ENCODE measurements at regions not wholly inside any gene's neighbourhood (a gene's known extent, or its start where the extent isn't known, plus 50 kb on each side); places are given as distances from the start of the nearest gene placed in this dataset.
A peak's percentile ranks its signal among the peaks of the same experiment; 100 is the strongest.

DNA sequence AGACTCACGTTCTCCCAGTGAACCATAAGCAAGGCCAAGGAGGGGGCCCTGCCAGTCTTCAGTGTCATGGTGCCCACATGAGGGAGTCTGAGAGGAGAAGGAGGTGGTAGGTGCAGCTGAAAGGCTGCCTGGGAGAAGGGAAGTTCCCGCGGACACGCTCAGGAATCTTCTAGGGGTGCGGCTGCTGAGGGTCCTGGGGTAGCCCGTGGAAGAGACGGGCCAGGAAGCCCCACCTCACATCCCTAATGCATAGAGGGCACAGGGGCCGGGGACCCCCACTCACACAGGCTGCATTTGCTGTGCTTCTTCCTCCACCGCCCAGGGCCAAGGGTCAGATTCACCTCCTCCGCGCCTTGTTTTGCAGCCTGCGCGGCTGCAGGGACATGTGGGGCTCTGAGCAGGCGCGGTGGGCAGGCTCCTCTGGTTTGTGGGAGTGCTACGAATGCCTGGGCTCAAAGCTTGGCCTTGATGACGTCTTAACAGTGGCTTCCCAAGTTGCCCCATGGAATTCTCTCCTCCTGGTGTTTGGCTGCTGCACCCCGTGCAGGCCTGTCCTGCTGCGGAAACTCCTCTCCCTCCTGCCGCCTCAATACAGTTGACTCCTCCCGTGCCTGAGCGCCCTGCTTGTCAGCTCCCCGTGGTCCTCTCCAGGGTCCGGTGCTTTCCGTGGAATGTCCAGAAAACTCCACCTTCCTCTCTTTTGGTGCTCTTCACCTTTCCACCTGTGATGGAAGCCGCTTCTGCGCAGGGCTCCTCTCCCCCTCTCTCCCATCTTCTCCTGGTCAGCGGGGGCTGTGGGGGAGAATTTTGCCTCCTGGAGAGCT, 95.7 kb downstream of the VAPA start:
- TF ChIP-seq, protein P1, sequence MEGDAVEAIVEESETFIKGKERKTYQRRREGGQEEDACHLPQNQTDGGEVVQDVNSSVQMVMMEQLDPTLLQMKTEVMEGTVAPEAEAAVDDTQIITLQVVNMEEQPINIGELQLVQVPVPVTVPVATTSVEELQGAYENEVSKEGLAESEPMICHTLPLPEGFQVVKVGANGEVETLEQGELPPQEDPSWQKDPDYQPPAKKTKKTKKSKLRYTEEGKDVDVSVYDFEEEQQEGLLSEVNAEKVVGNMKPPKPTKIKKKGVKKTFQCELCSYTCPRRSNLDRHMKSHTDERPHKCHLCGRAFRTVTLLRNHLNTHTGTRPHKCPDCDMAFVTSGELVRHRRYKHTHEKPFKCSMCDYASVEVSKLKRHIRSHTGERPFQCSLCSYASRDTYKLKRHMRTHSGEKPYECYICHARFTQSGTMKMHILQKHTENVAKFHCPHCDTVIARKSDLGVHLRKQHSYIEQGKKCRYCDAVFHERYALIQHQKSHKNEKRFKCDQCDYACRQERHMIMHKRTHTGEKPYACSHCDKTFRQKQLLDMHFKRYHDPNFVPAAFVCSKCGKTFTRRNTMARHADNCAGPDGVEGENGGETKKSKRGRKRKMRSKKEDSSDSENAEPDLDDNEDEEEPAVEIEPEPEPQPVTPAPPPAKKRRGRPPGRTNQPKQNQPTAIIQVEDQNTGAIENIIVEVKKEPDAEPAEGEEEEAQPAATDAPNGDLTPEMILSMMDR (IDR thresholded peaks at IDR 0.05; ENCODE audit: poor library complexity, severe bottlenecking), result no peak
- Histone ChIP-seq H3K9me3 (ENCODE audit: severe bottlenecking) (no peaks in the 10 kb centered on the region), H3K4me1 (ENCODE audit: insufficient read depth, poor library complexity, severe bottlenecking) (no peaks in the 10 kb centered on the region), H3K36me3 (ENCODE audit: low read depth) (no peaks in the 10 kb centered on the region), H3K27me3 (ENCODE audit: insufficient read depth, poor library complexity, severe bottlenecking) (no peaks in the 10 kb centered on the region), H3K27ac (ENCODE audit: poor library complexity, severe bottlenecking) (no peak overlapping the region), H3K4me3 (ENCODE audit: severe bottlenecking) (no peak overlapping the region)
- DNase-seq (ENCODE audit: low spot score) (no peak), ATAC-seq (ENCODE audit: low read depth) (no peak)

GRCh38 chr18:10010611-10011015, 96.8 kb downstream of the VAPA start:
- TF ChIP-seq, protein P1 (IDR thresholded peaks at IDR 0.05; ENCODE audit: poor library complexity, severe bottlenecking), result no peak
- no peak overlapping the region for H3K4me3 ChIP-seq (ENCODE audit: severe bottlenecking)

DNA sequence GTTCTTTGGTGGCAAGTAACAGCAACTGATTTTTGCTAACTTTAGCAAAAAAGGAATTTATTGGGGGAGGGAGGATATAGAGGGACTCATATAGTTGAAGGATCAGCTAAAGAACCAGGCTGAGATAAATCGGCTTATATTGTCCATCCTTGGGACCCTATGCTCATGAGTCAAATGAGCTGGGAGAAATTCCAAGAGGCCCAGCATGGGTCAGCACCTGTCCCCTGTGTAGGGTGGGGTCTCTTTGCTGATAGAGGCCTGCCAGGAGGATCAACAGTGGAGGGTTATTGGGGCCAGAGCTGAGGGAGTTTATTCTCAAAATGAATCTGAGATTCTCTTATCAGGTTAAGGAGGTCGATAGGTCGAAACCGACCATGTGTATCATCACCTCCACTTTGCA, 97.2 kb downstream of the VAPA start:
- no peak for DNase-seq (ENCODE audit: low spot score)
- Histone ChIP-seq H3K4me1 (ENCODE audit: insufficient read depth, poor library complexity, severe bottlenecking) (peaks cover 14% of the 10 kb centered on the region), H3K27ac (ENCODE audit: poor library complexity, severe bottlenecking) (no peak overlapping the region), H3K36me3 (ENCODE audit: low read depth) (no peaks in the 10 kb centered on the region), H3K27me3 (ENCODE audit: insufficient read depth, poor library complexity, severe bottlenecking) (no peaks in the 10 kb centered on the region), H3K4me3 (ENCODE audit: severe bottlenecking) (no peak overlapping the region), H3K9me3 (ENCODE audit: severe bottlenecking) (no peaks in the 10 kb centered on the region)
- TF ChIP-seq, protein P1 (IDR thresholded peaks at IDR 0.05; ENCODE audit: poor library complexity, severe bottlenecking), result no peak
- ATAC-seq (ENCODE audit: low read depth), result no peak

More at GRCh38 chr18:10010611-10011015, 96.8 kb downstream of the VAPA start:
- H3K36me3 ChIP-seq (ENCODE audit: low read depth), result no peaks in the 10 kb centered on the region
- DNase-seq (ENCODE audit: low spot score), result no peak
- peak; percentile 17; the same call in 1 of the 3 replicates for ATAC-seq (ENCODE audit: low read depth)
- no peaks in the 10 kb centered on the region for H3K27me3 ChIP-seq (ENCODE audit: insufficient read depth, poor library complexity, severe bottlenecking)
- no peaks in the 10 kb centered on the region for H3K9me3 ChIP-seq (ENCODE audit: severe bottlenecking)
- H3K4me1 ChIP-seq (ENCODE audit: insufficient read depth, poor library complexity, severe bottlenecking), result peaks cover 10% of the 10 kb centered on the region
- no peak overlapping the region for H3K27ac ChIP-seq (ENCODE audit: poor library complexity, severe bottlenecking)

- TF ChIP-seq, protein P1 (IDR thresholded peaks at IDR 0.05; ENCODE audit: poor library complexity, severe bottlenecking), result no peak
- Histone ChIP-seq H3K27me3 (ENCODE audit: insufficient read depth, poor library complexity, severe bottlenecking) (no peaks in the 10 kb centered on the region), H3K9me3 (ENCODE audit: severe bottlenecking) (no peaks in the 10 kb centered on the region), H3K27ac (ENCODE audit: poor library complexity, severe bottlenecking) (no peak overlapping the region), H3K4me3 (ENCODE audit: severe bottlenecking) (no peak overlapping the region), H3K36me3 (ENCODE audit: low read depth) (no peaks in the 10 kb centered on the region), H3K4me1 (ENCODE audit: insufficient read depth, poor library complexity, severe bottlenecking) (peaks cover 19% of the 10 kb centered on the region)
- ATAC-seq (ENCODE audit: low read depth) (no peak), DNase-seq (ENCODE audit: low spot score) (no peak)
Measured at GRCh38 chr18:10011751-10012150, 97.9 kb downstream of the VAPA start.

DNA sequence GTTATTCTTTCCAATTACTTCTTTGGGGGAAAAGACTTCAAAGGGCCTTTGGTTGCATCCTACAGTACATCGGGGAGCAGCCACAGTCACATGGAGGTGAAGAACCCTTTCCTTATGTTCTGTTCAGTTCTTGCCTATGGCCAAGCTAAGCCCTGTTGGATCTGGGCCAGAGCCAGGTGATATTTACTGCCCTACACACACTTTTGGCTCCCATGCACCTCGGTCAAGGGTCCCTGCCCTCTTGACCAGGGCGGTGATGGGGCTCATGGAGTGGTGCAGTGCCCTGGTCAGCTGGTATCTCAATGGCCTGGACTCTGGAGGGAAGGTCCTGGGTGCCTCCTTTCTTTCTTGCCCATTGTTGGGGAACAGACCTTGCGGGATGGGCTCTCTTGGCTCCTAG, 98.7 kb downstream of the VAPA start:
- H3K4me3 ChIP-seq (ENCODE audit: severe bottlenecking), result no peak overlapping the region
- TF ChIP-seq, protein P1 (IDR thresholded peaks at IDR 0.05; ENCODE audit: poor library complexity, severe bottlenecking), result no peak

More for the DNA sequence above, 98.7 kb downstream of the VAPA start:
- Histone ChIP-seq H3K27ac (ENCODE audit: poor library complexity, severe bottlenecking) (no peak overlapping the region), H3K36me3 (ENCODE audit: low read depth) (no peaks in the 10 kb centered on the region), H3K9me3 (ENCODE audit: severe bottlenecking) (no peaks in the 10 kb centered on the region), H3K4me1 (ENCODE audit: insufficient read depth, poor library complexity, severe bottlenecking) (peaks cover 22% of the 10 kb centered on the region), H3K27me3 (ENCODE audit: insufficient read depth, poor library complexity, severe bottlenecking) (no peaks in the 10 kb centered on the region)
- DNase-seq (ENCODE audit: low spot score), result no peak
- no peak for ATAC-seq (ENCODE audit: low read depth)

Data from RWPE2 (cell line).